ENCODE measurements at regions not wholly inside any gene's neighbourhood (a gene's known extent, or its start where the extent isn't known, plus 50 kb on each side); places are given as distances from the start of the nearest gene placed in this dataset.
"Not testable (repeated sequence)": the region's sequence is repeated elsewhere in the genome, so short reads cannot be mapped to it uniquely, and the experiment has no call there.

DNA sequence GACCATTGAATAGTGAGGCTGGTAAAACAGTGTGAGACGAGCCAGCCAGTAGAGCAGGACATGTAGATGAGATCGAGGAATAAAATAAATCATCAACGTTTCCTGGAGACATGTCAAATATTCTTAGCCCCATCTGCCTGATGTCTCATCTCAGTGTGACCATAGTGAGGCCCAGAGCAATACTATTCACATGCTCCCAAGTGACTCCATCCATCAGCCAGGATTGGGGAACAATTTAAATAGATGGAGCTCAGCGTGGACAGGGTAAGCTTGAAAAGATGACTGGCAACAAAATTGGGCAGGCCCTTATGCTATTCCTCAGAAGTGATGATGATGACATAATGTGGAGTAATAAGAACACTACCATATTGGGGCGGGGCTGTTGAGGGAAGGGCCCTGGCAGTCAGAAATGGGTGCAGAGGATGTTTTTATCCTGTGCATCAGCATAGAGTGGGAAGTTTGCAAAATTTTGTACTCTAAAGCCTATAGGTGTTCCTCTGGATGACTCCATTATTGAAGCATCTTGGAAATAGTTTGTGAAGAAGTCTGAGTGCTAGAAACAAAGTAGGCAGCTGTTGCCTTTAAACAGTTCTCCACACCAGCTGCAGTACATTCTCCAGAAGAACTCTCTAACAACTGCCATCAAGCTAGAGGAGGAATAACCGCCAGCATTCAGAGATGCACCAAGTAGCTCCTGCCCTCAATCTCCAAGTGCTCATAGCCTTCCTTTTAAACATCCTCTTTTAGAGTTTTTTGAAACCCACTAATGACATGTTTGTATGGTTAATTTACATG, 333.0 kb downstream of the DCHS2 start:
- no peaks in the 10 kb centered on the region for H3K36me3 ChIP-seq (ENCODE audit: low read depth, low read length)

GRCh38 chr4:154152546-154152945, 339.1 kb downstream of the DCHS2 start:
- H3K4me1 ChIP-seq (ENCODE audit: insufficient read depth, low read length): no peaks in the 10 kb centered on the region
- H3K9me2 ChIP-seq (replicated peaks; ENCODE audit: low read length): no peaks in the 10 kb centered on the region
- intact Hi-C loops (cut with micrococcal nuclease): no loop called here
- no peak overlapping the region for H3K4me2 ChIP-seq (ENCODE audit: low read length)
- no peaks in the 10 kb centered on the region for H3K36me3 ChIP-seq (ENCODE audit: low read depth, low read length)
- BruUV-seq (replicated peaks): no TSS peak
- ATAC-seq: no peak
- no peak overlapping the region for H3K4me3 ChIP-seq (ENCODE audit: low read length)
- H3K27ac ChIP-seq (ENCODE audit: low read length): no peak overlapping the region
- H3K27me3 ChIP-seq (ENCODE audit: low read length): peaks cover 6% of the 10 kb centered on the region; the same call in 1 of the 2 replicates
- no peaks in the 10 kb centered on the region for H4K20me1 ChIP-seq (ENCODE audit: low read length)
- ChIA-PET POLR2A (ENCODE audit: unreplicated experiment) (no interaction called here), CTCF (no interaction called here)
- no peaks in the 10 kb centered on the region for H3K9me3 ChIP-seq (ENCODE audit: low read length)
- no peaks in the 10 kb centered on the region for H3F3A ChIP-seq (ENCODE audit: low read length, unreplicated experiment)
- H3K79me2 ChIP-seq (ENCODE audit: low read length): no peaks in the 10 kb centered on the region
- TF ChIP-seq EZH2 (IDR thresholded peaks at IDR 0.05; ENCODE audit: low read length, unreplicated experiment) (no peak), EZH2phosphoT487 (IDR thresholded peaks at IDR 0.05; ENCODE audit: borderline replicate concordance, low read length) (no peak), CTCF (conservative IDR thresholded peaks at IDR 0.05; ENCODE audit: low read depth, low read length) (no peak)
- H3K9ac ChIP-seq (ENCODE audit: low read length): no peak overlapping the region
- H2AFZ ChIP-seq (ENCODE audit: low read length): no peak overlapping the region
- DNase-seq: no peak

More for the DNA sequence above, 333.0 kb downstream of the DCHS2 start:
- H3K4me2 ChIP-seq (ENCODE audit: low read length): no peak overlapping the region
- DNase-seq: no peak
- H3F3A ChIP-seq (ENCODE audit: low read length, unreplicated experiment): no peaks in the 10 kb centered on the region
- TF ChIP-seq CTCF (conservative IDR thresholded peaks at IDR 0.05; ENCODE audit: low read depth, low read length): no peak
- TF ChIP-seq EZH2phosphoT487 (IDR thresholded peaks at IDR 0.05; ENCODE audit: borderline replicate concordance, low read length): no peak
- TF ChIP-seq EZH2 (IDR thresholded peaks at IDR 0.05; ENCODE audit: low read length, unreplicated experiment): no peak
- H3K9ac ChIP-seq (ENCODE audit: low read length): no peak overlapping the region
- H3K79me2 ChIP-seq (ENCODE audit: low read length): no peaks in the 10 kb centered on the region
- intact Hi-C loops (cut with micrococcal nuclease): no loop called here
- BruUV-seq (replicated peaks): no TSS peak
- H4K20me1 ChIP-seq (ENCODE audit: low read length): no peaks in the 10 kb centered on the region
- no peaks in the 10 kb centered on the region for H3K9me2 ChIP-seq (replicated peaks; ENCODE audit: low read length)
- ATAC-seq: no peak
- no peak overlapping the region for H3K27ac ChIP-seq (ENCODE audit: low read length)
- H3K27me3 ChIP-seq (ENCODE audit: low read length): peaks cover 12% of the 10 kb centered on the region
- no peak overlapping the region for H3K4me3 ChIP-seq (ENCODE audit: low read length)
- no peaks in the 10 kb centered on the region for H3K9me3 ChIP-seq (ENCODE audit: low read length)
- POLR2A ChIA-PET (ENCODE audit: unreplicated experiment): interaction anchor here (0.6 kb wide), 1 partner anchor 810 kb away, joined by 10 read pairs; no protein-coding TSS in a partner anchor
- CTCF ChIA-PET: no interaction called here
- H3K4me1 ChIP-seq (ENCODE audit: insufficient read depth, low read length): no peaks in the 10 kb centered on the region
- no peak overlapping the region for H2AFZ ChIP-seq (ENCODE audit: low read length)

- H3K4me2 ChIP-seq (ENCODE audit: low read length); DNase-seq; H3F3A ChIP-seq (ENCODE audit: low read length, unreplicated experiment); H2AFZ ChIP-seq (ENCODE audit: low read length); CTCF ChIA-PET; H3K9me2 ChIP-seq (replicated peaks; ENCODE audit: low read length); H4K20me1 ChIP-seq (ENCODE audit: low read length); H3K9ac ChIP-seq (ENCODE audit: low read length); H3K36me3 ChIP-seq (ENCODE audit: low read depth, low read length); H3K27me3 ChIP-seq (ENCODE audit: low read length); H3K9me3 ChIP-seq (ENCODE audit: low read length); H3K27ac ChIP-seq (ENCODE audit: low read length); H3K4me1 ChIP-seq (ENCODE audit: insufficient read depth, low read length); H3K79me2 ChIP-seq (ENCODE audit: low read length); POLR2A ChIA-PET (ENCODE audit: unreplicated experiment); BruUV-seq (replicated peaks); intact Hi-C loops (cut with micrococcal nuclease); ATAC-seq; H3K4me3 ChIP-seq (ENCODE audit: low read length): not testable (repeated sequence)
These were observed 342.4 kb downstream of the DCHS2 start for GRCh38 chr4:154149236-154149635.
